Lower leg skin (tissue), 4 donors: ENCODE measurements at regions not wholly inside any gene's neighbourhood (a gene's known extent, or its start where the extent isn't known, plus 50 kb on each side); places are given as distances from the start of the nearest gene placed in this dataset.

Source experiments
- DNase-seq, 2 donors: peaks; one replicate each; pipeline ENCODE4 v3.0.0-alpha.2; 2019; ENCODE audit warnings: low spot score in 2 of 2
- H3K4me3 ChIP-seq: fragments of 200-600 bp; sonication (generic); 2 replicates; pipeline ENCODE4 v1.5.1; 2017; ENCODE audit warnings: mild to moderate bottlenecking, low read depth; ENCODE audit not compliant: poor library complexity, severe bottlenecking
- POLR2A ChIP-seq, 2 donors: fragments of 450-650 bp; IDR thresholded peaks; one replicate each; pipeline ENCODE4 v1.6.1; 2016 to 2017; ENCODE audit warnings: antibody characterized with exemption in 2 of 2, mild to moderate bottlenecking in 1 of 2, moderate library complexity in 1 of 2
- WGBS, 2 donors: methylation state at CpG; one replicate each; pipeline ENCODE4 v1.1.5; 2018; 5-methylcytosine and 5-hydroxymethylcytosine counted together
- intact Hi-C: fragments of 100-400 bp; cut with DNase I; formaldehyde crosslinking; loops from one replicate; pipeline ENCODE4 v1.15.0; 2023; ENCODE audit warnings: low total_unique reads
- TF ChIP-seq, protein P1 (sequence below), 3 donors: fragments of 450-650 bp; IDR thresholded peaks; one replicate each; pipeline ENCODE4 v1.5.1; 2016; ENCODE audit warnings: antibody characterized with exemption in 3 of 3, mild to moderate bottlenecking in 3 of 3, moderate library complexity in 2 of 3

- 86 to 92% methylated on average over 1 of the region's 1 CpG for WGBS, 2 donors
- no peak for DNase-seq
- no peak overlapping the region for H3K4me3 ChIP-seq
- no peak for TF ChIP-seq POLR2A (IDR thresholded peaks at IDR 0.05)
- TF ChIP-seq, protein P1, sequence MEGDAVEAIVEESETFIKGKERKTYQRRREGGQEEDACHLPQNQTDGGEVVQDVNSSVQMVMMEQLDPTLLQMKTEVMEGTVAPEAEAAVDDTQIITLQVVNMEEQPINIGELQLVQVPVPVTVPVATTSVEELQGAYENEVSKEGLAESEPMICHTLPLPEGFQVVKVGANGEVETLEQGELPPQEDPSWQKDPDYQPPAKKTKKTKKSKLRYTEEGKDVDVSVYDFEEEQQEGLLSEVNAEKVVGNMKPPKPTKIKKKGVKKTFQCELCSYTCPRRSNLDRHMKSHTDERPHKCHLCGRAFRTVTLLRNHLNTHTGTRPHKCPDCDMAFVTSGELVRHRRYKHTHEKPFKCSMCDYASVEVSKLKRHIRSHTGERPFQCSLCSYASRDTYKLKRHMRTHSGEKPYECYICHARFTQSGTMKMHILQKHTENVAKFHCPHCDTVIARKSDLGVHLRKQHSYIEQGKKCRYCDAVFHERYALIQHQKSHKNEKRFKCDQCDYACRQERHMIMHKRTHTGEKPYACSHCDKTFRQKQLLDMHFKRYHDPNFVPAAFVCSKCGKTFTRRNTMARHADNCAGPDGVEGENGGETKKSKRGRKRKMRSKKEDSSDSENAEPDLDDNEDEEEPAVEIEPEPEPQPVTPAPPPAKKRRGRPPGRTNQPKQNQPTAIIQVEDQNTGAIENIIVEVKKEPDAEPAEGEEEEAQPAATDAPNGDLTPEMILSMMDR (IDR thresholded peaks at IDR 0.05) = no peak
- intact Hi-C loops = no loop called here
Observed at GRCh38 chr6:153207617-153208016, 76.5 kb upstream of the RGS17 start.

DNA sequence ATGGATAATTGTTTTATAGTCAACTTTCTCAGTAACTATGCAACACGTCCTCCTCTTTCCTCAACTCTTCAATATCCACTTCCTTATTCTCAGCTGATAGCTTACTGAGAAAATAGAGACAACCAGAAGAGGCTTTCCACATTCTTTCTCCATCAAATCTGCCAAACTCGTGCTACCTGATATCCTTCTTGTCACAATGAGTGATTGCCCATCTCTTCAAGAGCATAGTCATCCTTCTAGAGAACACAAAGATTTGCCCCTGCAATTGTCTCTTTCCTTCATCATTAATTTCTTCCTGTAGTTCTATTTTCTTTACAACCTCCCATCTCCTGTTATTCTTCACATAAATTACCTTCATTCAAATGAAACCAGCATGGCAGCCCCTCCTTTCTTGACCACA is 75.9 kb upstream of the RGS17 start:
- TF ChIP-seq POLR2A (IDR thresholded peaks at IDR 0.05) = no peak
- 35 to 41% methylated on average over 2 of the region's 2 CpGs for WGBS, 2 donors
- intact Hi-C loops = no loop called here
- DNase-seq = no peak
- H3K4me3 ChIP-seq = no peak overlapping the region

DNA sequence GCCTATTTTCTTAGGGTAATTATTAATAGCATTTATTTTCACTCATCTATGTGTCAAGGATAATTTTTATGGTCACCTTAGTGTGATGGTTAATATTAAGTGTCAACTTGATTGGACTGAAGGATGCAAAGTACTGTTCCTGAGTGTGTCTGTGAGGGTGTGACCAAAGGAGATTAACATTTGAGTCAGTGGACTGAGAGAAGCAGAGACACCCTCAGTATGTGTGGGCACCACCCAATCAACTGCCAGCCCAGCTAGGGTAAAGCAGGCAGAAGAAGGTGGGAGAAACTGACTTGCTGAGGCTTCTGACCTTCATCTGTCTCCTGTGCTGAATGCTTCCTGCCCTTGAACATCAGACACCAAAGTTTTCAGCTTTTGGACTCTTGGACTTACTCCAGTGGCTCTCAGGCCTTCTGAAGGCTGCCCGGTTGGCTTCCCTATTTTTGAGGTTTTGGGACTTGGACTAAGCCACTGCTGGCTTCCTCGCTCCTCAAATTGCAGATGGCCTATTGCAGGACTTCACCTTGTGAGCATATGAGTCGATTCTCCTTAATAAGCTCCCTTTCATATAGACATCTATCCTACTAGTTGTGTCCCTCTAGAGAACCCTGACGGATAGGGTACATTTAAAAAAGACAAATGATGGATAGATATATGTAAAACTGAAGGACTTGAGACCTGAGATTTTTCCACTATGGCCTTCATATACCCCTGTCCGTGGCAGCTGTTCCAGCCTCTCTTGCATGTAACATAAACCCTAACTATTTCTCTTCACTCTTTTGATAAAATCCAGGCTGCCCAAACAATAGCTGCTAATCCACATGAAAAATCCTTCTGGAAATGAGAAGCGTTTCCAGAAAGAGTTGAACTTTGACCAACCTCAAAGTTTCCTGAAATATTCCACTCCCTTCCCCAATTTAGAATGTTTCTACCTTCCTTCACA is 62.1 kb upstream of the RGS17 start:
- WGBS, 2 donors = 78 to 82% methylated on average over 6 of the region's 6 CpGs
- no peak for DNase-seq

GRCh38 chr6:153183925-153184324 is 52.8 kb upstream of the RGS17 start:
- no peak overlapping the region for H3K4me3 ChIP-seq
- 77 to 89% methylated on average over 3 of the region's 3 CpGs for WGBS, 2 donors
- DNase-seq = no peak
- TF ChIP-seq, protein P1 (IDR thresholded peaks at IDR 0.05) = no peak
- intact Hi-C loops = no loop called here

More for the DNA sequence above, 62.1 kb upstream of the RGS17 start:
- TF ChIP-seq POLR2A (IDR thresholded peaks at IDR 0.05) = no peak
- TF ChIP-seq, protein P1 (IDR thresholded peaks at IDR 0.05) = no peak
- no peak overlapping the region for H3K4me3 ChIP-seq
- intact Hi-C loops = no loop called here
